ENCODE measurements at regions not wholly inside any gene's neighbourhood (a gene's known extent, or its start where the extent isn't known, plus 50 kb on each side); places are given as distances from the start of the nearest gene placed in this dataset.

DNA sequence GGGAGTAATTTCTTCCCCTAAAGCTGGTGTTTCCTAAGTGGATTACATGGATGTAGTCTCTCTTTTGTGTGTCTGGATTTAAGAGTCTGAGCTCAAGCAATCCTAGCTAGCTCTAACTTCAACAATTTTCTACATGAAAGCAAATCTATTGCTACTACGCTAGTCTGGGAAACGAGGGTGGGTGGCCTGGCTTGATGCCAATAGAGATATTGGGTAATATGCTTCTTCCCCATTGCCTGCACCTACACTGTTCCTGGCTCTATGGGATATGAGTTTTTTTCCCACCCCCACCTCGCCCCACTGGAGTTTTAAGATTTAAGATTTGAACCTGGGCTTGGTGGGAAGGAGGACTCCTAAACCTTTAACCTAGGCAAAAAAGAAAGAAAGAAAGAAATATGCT is 158.8 kb downstream of the RBM46 start:
- TF ChIP-seq, protein P1, sequence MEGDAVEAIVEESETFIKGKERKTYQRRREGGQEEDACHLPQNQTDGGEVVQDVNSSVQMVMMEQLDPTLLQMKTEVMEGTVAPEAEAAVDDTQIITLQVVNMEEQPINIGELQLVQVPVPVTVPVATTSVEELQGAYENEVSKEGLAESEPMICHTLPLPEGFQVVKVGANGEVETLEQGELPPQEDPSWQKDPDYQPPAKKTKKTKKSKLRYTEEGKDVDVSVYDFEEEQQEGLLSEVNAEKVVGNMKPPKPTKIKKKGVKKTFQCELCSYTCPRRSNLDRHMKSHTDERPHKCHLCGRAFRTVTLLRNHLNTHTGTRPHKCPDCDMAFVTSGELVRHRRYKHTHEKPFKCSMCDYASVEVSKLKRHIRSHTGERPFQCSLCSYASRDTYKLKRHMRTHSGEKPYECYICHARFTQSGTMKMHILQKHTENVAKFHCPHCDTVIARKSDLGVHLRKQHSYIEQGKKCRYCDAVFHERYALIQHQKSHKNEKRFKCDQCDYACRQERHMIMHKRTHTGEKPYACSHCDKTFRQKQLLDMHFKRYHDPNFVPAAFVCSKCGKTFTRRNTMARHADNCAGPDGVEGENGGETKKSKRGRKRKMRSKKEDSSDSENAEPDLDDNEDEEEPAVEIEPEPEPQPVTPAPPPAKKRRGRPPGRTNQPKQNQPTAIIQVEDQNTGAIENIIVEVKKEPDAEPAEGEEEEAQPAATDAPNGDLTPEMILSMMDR (IDR thresholded peaks at IDR 0.05): no peak
- no peak for TF ChIP-seq ZFX (IDR thresholded peaks at IDR 0.05; ENCODE audit: borderline replicate concordance)
